Large intestine (tissue), 3 donors: ENCODE measurements at regions not wholly inside any gene's neighbourhood (a gene's known extent, or its start where the extent isn't known, plus 50 kb on each side); places are given as distances from the start of the nearest gene placed in this dataset.
A peak's percentile ranks its signal among the peaks of the same experiment; 100 is the strongest.

ENCODE experiments used
- DNase-seq, 2 donors: peaks; one replicate each; pipeline versions ENCODE4 v3.0.0 to v3.0.0-alpha.2; 2013
- H3K27ac ChIP-seq: one replicate; pipeline ENCODE4 v1.5.1; 2013; ENCODE audit warnings: low read length
- H3K27me3 ChIP-seq: 2 replicates; pipeline ENCODE4 v1.6.1; 2013; ENCODE audit warnings: low read length; ENCODE audit not compliant: control insufficient read depth, insufficient read depth
- H3K36me3 ChIP-seq: 2 replicates; pipeline ENCODE4 v1.6.1; 2013; ENCODE audit warnings: low read length; ENCODE audit not compliant: control insufficient read depth, insufficient read depth
- H3K4me1 ChIP-seq: one replicate; pipeline ENCODE4 v1.6.1; 2013; ENCODE audit warnings: low read length; ENCODE audit not compliant: control insufficient read depth, insufficient read depth
- H3K4me3 ChIP-seq: one replicate; pipeline ENCODE4 v1.5.1; 2013; ENCODE audit warnings: low read length
- H3K9me3 ChIP-seq: one replicate; pipeline ENCODE4 v1.6.1; 2013; ENCODE audit warnings: mild to moderate bottlenecking, low read depth, low read length, moderate library complexity; ENCODE audit not compliant: control insufficient read depth
- WGBS: methylation state at CpG from one replicate; pipeline ENCODE4 v1.1.5; 2013; ENCODE audit warnings: low lambda C conversion rate; ENCODE audit not compliant: insufficient coverage; 5-methylcytosine and 5-hydroxymethylcytosine counted together

- DNase-seq = no peak
- WGBS = no CpG with 5 or more reads among the region's 3 CpGs
Measured at GRCh38 chr3:150303768-150304167, 104.3 kb upstream of the TSC22D2 start.

GRCh38 chr3:150302246-150302645 is 105.9 kb upstream of the TSC22D2 start:
- Histone ChIP-seq H3K27me3 (no peaks in the 10 kb centered on the region), H3K4me1 (peaks cover 10% of the 10 kb centered on the region), H3K9me3 (no peaks in the 10 kb centered on the region), H3K27ac (no peak overlapping the region), H3K36me3 (no peaks in the 10 kb centered on the region), H3K4me3 (no peak overlapping the region)
- no peak for DNase-seq

More at GRCh38 chr3:150303768-150304167, 104.3 kb upstream of the TSC22D2 start:
- no peak overlapping the region for H3K4me3 ChIP-seq
- no peaks in the 10 kb centered on the region for H3K36me3 ChIP-seq
- H3K9me3 ChIP-seq = no peaks in the 10 kb centered on the region
- peaks cover 19% of the 10 kb centered on the region for H3K4me1 ChIP-seq
- H3K27me3 ChIP-seq = no peaks in the 10 kb centered on the region
- no peak overlapping the region for H3K27ac ChIP-seq

DNA sequence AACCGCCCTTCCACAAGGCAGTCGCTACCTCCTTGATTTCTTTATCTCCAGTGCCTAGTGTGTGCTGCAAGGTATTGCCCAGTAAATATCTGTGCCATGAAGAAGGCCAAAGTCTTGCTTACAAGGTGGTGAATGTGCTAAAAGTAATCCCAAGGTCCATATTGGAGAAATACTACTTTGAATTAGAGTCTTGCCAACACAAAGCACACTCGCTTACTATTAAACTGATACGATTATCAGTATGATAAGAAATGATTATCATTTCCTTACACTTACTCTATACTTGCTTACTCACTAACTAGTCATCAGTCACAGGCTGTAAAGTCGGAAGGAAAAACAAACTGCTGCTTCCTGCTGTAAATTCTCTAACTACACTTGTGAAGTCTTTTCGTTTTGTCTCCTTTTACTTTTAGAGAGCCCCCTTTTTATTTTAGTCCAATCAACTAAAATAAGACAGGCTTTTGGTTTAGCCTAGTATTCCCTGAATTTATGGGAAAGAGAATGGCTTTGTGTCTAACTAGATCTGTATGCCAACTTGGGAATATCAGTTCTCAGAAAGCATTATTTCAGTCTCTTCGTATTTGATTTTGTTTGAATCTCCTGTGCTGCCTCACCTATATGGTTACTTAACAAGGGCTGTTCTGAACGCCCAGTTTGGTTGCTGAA is 107.1 kb upstream of the TSC22D2 start:
- H3K36me3 ChIP-seq = no peaks in the 10 kb centered on the region
- peak in 1 of 2 donors; percentile 49 for DNase-seq
- H3K4me1 ChIP-seq = peaks cover 16% of the 10 kb centered on the region
- no peak overlapping the region for H3K4me3 ChIP-seq
- H3K9me3 ChIP-seq = no peaks in the 10 kb centered on the region
- no peaks in the 10 kb centered on the region for H3K27me3 ChIP-seq
- H3K27ac ChIP-seq = peak overlapping the region; percentile 46
- WGBS = 10% methylated on average over 2 of the region's 8 CpGs

- no peaks in the 10 kb centered on the region for H3K9me3 ChIP-seq
- peak overlapping the region; percentile 46 for H3K27ac ChIP-seq
- DNase-seq = no peak
- WGBS = no CpG with 5 or more reads among the region's 2 CpGs
- no peaks in the 10 kb centered on the region for H3K27me3 ChIP-seq
- no peak overlapping the region for H3K4me3 ChIP-seq
- H3K36me3 ChIP-seq = no peaks in the 10 kb centered on the region
- peaks cover 17% of the 10 kb centered on the region for H3K4me1 ChIP-seq
Measured at GRCh38 chr3:150300388-150300787, 107.7 kb upstream of the TSC22D2 start.

GRCh38 chr3:150299201-150299600 is 108.9 kb upstream of the TSC22D2 start:
- Histone ChIP-seq H3K4me3 (no peak overlapping the region), H3K27me3 (no peaks in the 10 kb centered on the region), H3K4me1 (peaks cover 17% of the 10 kb centered on the region), H3K36me3 (no peaks in the 10 kb centered on the region), H3K27ac (no peak overlapping the region), H3K9me3 (no peaks in the 10 kb centered on the region)
- no peak for DNase-seq
- no CpG with 5 or more reads among the region's 2 CpGs for WGBS

- no peak overlapping the region for H3K4me3 ChIP-seq
- no peak overlapping the region for H3K27ac ChIP-seq
- H3K9me3 ChIP-seq = no peaks in the 10 kb centered on the region
- peaks cover 17% of the 10 kb centered on the region for H3K4me1 ChIP-seq
- no peak for DNase-seq
- WGBS = no CpG with 5 or more reads among the region's 3 CpGs
- no peaks in the 10 kb centered on the region for H3K36me3 ChIP-seq
- no peaks in the 10 kb centered on the region for H3K27me3 ChIP-seq
Measured at GRCh38 chr3:150296966-150297365, 111.1 kb upstream of the TSC22D2 start.

DNA sequence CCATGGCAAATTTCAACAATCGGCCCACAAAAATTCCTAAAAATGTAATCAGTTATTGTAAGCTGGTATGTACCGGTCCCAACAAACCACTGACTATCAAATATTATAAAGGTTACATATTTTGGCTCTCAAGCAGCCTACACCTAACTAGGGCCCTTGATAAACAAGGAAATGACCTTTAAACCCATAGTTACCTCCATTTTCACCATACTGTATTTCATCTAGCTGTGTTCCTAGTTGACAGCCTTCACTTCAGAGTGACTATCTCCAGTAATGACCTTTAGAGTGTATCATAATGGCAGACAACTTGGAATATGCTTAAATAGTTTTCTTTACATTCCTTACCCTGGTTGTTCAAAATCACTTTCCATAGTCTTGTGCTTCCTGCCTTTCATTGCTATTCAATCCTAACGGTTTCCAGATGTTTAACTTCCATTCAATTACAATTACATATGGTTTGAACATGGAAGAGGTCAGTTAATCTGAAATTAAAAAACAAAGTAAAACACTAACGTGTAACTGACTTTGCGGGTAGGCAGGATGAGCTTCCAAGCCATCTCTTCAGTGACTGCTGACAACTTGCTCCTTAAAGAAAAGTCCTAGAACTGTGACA is 111.9 kb upstream of the TSC22D2 start:
- DNase-seq = no peak

DNA sequence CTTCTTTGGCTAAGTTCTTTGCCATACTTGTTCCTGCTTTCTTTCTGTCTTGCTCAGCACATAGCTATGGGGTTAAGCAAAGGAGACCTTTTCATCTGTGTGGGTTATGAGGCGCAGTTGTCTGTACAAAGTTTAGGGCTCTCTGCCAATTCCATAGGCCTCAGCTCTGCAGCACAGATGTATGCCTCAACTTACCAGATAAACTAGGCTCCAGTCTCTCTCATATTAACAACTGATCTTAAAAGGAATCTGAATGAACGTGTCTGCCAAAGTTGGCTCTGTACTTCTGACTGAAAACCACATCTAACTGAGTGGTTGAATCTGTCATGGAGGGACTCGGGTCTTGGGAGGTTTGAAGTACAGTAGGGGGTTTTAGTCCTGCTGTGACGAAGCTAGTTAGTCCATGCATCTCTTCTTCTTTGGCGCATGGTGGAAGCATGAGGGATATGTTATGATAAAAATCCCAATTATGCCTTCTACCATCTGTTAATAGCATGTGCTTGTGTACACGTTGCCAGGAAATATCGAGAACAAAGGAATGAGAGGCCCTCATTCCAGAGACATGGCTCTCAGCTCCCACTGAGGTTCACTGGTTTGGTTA is 114.6 kb upstream of the TSC22D2 start:
- H3K36me3 ChIP-seq = no peaks in the 10 kb centered on the region
- H3K27me3 ChIP-seq = no peaks in the 10 kb centered on the region
- H3K4me3 ChIP-seq = no peak overlapping the region
- H3K9me3 ChIP-seq = no peaks in the 10 kb centered on the region
- H3K27ac ChIP-seq = no peak overlapping the region
- H3K4me1 ChIP-seq = peaks cover 7% of the 10 kb centered on the region
- WGBS = no CpG with 5 or more reads among the region's 7 CpGs
- no peak for DNase-seq

More for the DNA sequence above, 111.9 kb upstream of the TSC22D2 start:
- Histone ChIP-seq H3K27me3 (no peaks in the 10 kb centered on the region), H3K27ac (no peak overlapping the region), H3K4me1 (peaks cover 13% of the 10 kb centered on the region), H3K9me3 (no peaks in the 10 kb centered on the region), H3K4me3 (no peak overlapping the region), H3K36me3 (no peaks in the 10 kb centered on the region)
- 92% methylated on average over 2 of the region's 5 CpGs for WGBS

DNA sequence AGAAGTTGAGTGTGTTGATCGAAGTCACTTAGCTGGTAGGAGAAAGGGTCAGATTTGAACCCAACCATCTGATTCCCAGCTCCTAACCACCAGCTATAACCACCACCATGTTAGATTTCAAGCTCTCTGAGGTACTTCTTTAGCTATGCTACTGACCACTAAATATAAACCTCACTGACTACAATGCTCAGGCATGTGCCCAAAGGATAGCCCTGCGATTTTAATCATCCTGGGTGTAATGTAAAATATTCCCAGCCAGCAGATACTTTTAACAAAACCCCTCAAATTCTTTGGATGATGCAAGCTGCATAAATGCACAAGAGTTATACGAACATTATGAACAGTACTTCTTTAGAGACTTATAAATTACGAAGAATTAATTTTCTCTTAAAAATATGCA is 115.2 kb upstream of the TSC22D2 start:
- no peak overlapping the region for H3K4me3 ChIP-seq
- no peak for DNase-seq
- H3K27ac ChIP-seq = no peak overlapping the region
- no CpG with 5 or more reads among the region's 4 CpGs for WGBS
- H3K4me1 ChIP-seq = peaks cover 7% of the 10 kb centered on the region
- H3K36me3 ChIP-seq = no peaks in the 10 kb centered on the region
- no peaks in the 10 kb centered on the region for H3K9me3 ChIP-seq
- no peaks in the 10 kb centered on the region for H3K27me3 ChIP-seq

DNA sequence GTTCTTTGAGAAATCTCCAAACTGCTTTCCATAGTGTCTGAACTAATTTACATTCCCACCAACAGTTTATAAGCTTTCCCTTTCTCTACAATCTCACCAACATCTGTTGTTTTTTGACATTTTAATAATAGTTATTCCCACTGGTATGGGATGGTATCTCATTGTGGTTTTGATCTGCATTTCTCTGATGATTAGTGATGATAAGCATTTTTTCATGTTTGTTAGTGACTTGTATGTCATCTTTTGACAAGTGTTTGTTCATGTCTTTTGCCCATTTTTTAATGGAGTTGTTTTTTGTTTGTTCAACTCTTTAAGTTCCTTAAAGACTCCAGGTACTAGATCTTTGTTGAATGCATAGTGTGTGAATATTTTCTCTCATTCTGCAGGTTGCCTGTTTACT is 116.6 kb upstream of the TSC22D2 start:
- Histone ChIP-seq H3K4me3 (no peak overlapping the region), H3K27ac (no peak overlapping the region), H3K27me3 (no peaks in the 10 kb centered on the region), H3K4me1 (peaks cover 7% of the 10 kb centered on the region), H3K9me3 (no peaks in the 10 kb centered on the region), H3K36me3 (no peaks in the 10 kb centered on the region)
- no peak for DNase-seq
